ENCODE measurements at regions not wholly inside any gene's neighbourhood (a gene's known extent, or its start where the extent isn't known, plus 50 kb on each side); places are given as distances from the start of the nearest gene placed in this dataset.

DNA sequence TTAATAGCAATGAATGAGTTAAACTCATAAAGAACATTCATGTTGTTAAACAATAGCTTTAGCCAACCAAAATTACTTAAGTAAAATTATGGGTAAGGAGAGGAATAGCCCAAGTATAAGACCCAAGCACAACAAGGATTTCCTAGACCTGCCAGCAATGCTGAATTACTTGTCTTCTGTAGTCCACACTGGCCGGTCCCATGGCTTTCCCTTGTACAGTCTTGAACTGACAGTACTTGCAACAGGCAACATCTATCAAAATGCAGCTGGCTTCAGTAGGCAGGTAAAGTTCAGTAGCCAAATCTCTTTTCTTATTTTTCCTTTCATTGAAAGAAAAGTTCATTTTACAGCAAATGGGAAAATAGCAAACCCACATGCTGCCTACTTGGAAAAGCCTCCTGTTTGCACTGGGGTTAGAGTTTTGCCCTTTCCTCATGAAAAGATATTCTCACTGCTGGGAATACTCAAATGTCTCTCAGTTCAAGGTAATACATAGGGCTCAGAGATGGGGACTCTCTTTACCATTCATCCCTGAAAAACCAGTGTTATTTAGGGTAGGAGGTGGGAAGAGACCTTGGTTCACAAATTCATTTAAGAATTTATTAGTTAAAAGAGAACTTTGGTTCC, 222.8 kb downstream of the TTLL7 start:
- no peak overlapping the region for H3K27ac ChIP-seq (ENCODE audit: low read depth, low read length)
- no peaks in the 10 kb centered on the region for H3K27me3 ChIP-seq (ENCODE audit: control insufficient read depth in 3 of 3, insufficient read depth in 3 of 3, low read length in 3 of 3)

DNA sequence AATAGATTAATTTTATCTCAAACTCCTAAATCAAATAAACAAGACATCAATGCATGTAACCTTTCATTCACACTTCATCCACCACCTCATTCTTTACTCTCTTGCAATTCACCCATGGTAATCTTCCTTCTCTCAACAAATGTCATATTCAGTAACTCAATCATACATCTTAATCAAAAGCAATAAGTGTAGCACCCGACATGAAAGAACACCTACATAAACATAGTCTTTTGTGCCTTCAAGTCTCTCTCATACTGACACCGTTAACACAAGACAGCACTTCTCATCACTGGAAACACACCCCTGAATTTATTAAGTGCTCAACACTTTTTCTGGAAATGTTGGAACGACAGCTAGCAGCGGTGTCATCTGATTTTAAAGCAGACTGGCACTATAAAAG, 225.9 kb downstream of the TTLL7 start:
- Histone ChIP-seq H3K27me3 (ENCODE audit: control insufficient read depth in 3 of 3, insufficient read depth in 3 of 3, low read length in 3 of 3) (no peaks in the 10 kb centered on the region), H3K4me1 (ENCODE audit: control insufficient read depth in 3 of 3, insufficient read depth in 3 of 3, low read length in 3 of 3) (peaks cover 0 to 3% (median 0%) of the 10 kb centered on the region in 3 donors), H3K9ac (ENCODE audit: low read depth in 1 of 3, low read length in 3 of 3) (no peak overlapping the region), H3K27ac (ENCODE audit: low read depth, low read length) (no peak overlapping the region), H3K36me3 (ENCODE audit: control insufficient read depth in 3 of 3, insufficient read depth in 3 of 3, low read length in 3 of 3) (no peaks in the 10 kb centered on the region), H3K4me3 (ENCODE audit: low read length in 3 of 3) (no peak overlapping the region), H3K9me3 (ENCODE audit: control insufficient read depth in 3 of 3, low read length in 3 of 3) (no peaks in the 10 kb centered on the region)

More for the DNA sequence above, 222.8 kb downstream of the TTLL7 start:
- H3K4me3 ChIP-seq (ENCODE audit: low read length in 3 of 3): no peak overlapping the region
- H3K9me3 ChIP-seq (ENCODE audit: control insufficient read depth in 3 of 3, low read length in 3 of 3): no peaks in the 10 kb centered on the region
- H3K36me3 ChIP-seq (ENCODE audit: control insufficient read depth in 3 of 3, insufficient read depth in 3 of 3, low read length in 3 of 3): no peaks in the 10 kb centered on the region
- no peak overlapping the region for H3K9ac ChIP-seq (ENCODE audit: low read depth in 1 of 3, low read length in 3 of 3)
- H3K4me1 ChIP-seq (ENCODE audit: control insufficient read depth in 3 of 3, insufficient read depth in 3 of 3, low read length in 3 of 3): no peaks in the 10 kb centered on the region

DNA sequence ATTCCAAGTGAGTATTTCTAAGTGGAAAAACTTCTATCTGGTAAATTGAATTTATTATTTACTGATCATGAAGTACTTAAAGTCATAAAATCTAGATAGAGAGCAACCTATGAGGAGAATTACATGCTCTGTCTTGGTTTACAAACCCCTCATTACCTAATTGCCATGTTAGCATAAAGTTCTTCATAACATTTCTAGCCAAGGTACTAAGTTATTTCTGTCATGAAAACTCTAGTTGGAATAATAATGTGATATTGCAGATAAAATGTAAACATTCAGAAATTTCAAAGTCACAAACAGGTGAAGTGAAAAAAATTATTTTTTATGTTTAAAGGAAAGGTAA, 228.6 kb downstream of the TTLL7 start:
- no peaks in the 10 kb centered on the region for H3K36me3 ChIP-seq (ENCODE audit: control insufficient read depth in 3 of 3, insufficient read depth in 3 of 3, low read length in 3 of 3)
- no peak overlapping the region for H3K27ac ChIP-seq (ENCODE audit: low read depth, low read length)
- no peak overlapping the region for H3K4me3 ChIP-seq (ENCODE audit: low read length in 3 of 3)
- no peak overlapping the region for H3K9ac ChIP-seq (ENCODE audit: low read depth in 1 of 3, low read length in 3 of 3)
- H3K27me3 ChIP-seq (ENCODE audit: control insufficient read depth in 3 of 3, insufficient read depth in 3 of 3, low read length in 3 of 3): no peaks in the 10 kb centered on the region
- no peaks in the 10 kb centered on the region for H3K9me3 ChIP-seq (ENCODE audit: control insufficient read depth in 3 of 3, low read length in 3 of 3)
- H3K4me1 ChIP-seq (ENCODE audit: control insufficient read depth in 3 of 3, insufficient read depth in 3 of 3, low read length in 3 of 3): peaks cover 0 to 3% (median 0%) of the 10 kb centered on the region in 3 donors

DNA sequence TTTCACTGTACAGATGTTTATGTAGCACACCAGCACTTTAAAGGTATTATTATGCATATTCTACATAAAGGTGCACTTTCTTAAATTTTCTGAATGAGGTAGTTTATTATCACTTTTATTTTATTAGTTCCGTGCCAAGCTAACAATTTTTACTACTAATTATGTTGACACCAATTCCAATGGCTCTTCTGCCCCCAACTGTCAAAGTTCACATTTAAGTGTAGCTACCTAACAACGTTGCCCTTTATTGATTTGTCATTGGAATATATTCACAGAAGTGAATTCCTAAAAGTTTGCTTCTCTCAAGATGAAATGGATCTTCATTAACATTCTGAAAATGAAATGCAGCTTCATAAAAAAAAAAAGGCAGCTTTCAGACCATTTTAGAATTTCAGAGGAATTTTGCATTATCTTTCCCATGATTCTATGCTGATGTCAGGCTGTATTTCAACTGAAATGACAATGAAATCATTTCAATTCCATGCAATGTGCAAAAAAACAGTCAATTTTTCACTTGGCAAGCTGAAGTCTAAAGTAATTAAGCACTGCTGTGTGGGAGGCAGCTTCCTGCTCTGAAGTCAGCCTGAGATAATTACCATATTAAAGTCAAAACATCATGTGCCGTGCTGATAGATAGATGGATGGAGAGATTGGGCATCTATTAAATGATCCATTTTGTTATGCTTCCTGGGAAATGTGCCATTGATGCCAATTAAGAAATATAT, 229.2 kb downstream of the TTLL7 start:
- Histone ChIP-seq H3K9ac (ENCODE audit: low read depth in 1 of 3, low read length in 3 of 3) (no peak overlapping the region), H3K27ac (ENCODE audit: low read depth, low read length) (no peak overlapping the region), H3K4me1 (ENCODE audit: control insufficient read depth in 3 of 3, insufficient read depth in 3 of 3, low read length in 3 of 3) (peaks cover 0 to 3% (median 0%) of the 10 kb centered on the region in 3 donors), H3K36me3 (ENCODE audit: control insufficient read depth in 3 of 3, insufficient read depth in 3 of 3, low read length in 3 of 3) (no peaks in the 10 kb centered on the region), H3K9me3 (ENCODE audit: control insufficient read depth in 3 of 3, low read length in 3 of 3) (no peaks in the 10 kb centered on the region), H3K4me3 (ENCODE audit: low read length in 3 of 3) (no peak overlapping the region), H3K27me3 (ENCODE audit: control insufficient read depth in 3 of 3, insufficient read depth in 3 of 3, low read length in 3 of 3) (no peaks in the 10 kb centered on the region)

DNA sequence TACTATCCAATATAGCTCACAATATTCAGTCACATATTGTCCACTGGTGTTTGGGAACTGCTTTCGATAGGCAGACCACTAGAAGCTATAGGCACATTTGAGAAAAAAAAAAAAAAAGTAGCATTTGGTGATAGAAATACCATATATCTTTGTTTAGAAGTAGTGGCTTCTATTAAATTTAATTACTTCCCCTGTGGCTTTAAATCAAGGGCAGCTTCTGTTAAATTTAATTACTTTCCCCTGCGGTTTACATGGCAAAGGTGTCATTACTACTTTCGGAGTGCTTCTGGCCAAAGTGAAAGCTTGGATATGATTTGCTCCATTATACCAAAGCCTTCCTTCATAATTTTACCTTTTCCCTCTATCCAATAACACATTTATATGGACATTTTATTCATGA, 229.9 kb downstream of the TTLL7 start:
- H3K4me3 ChIP-seq (ENCODE audit: low read length in 3 of 3): no peak overlapping the region
- no peaks in the 10 kb centered on the region for H3K36me3 ChIP-seq (ENCODE audit: control insufficient read depth in 3 of 3, insufficient read depth in 3 of 3, low read length in 3 of 3)
- no peak overlapping the region for H3K9ac ChIP-seq (ENCODE audit: low read depth in 1 of 3, low read length in 3 of 3)
- no peak overlapping the region for H3K27ac ChIP-seq (ENCODE audit: low read depth, low read length)
- H3K9me3 ChIP-seq (ENCODE audit: control insufficient read depth in 3 of 3, low read length in 3 of 3): no peaks in the 10 kb centered on the region
- no peaks in the 10 kb centered on the region for H3K27me3 ChIP-seq (ENCODE audit: control insufficient read depth in 3 of 3, insufficient read depth in 3 of 3, low read length in 3 of 3)
- peaks cover 0 to 3% (median 0%) of the 10 kb centered on the region in 3 donors for H3K4me1 ChIP-seq (ENCODE audit: control insufficient read depth in 3 of 3, insufficient read depth in 3 of 3, low read length in 3 of 3)

DNA sequence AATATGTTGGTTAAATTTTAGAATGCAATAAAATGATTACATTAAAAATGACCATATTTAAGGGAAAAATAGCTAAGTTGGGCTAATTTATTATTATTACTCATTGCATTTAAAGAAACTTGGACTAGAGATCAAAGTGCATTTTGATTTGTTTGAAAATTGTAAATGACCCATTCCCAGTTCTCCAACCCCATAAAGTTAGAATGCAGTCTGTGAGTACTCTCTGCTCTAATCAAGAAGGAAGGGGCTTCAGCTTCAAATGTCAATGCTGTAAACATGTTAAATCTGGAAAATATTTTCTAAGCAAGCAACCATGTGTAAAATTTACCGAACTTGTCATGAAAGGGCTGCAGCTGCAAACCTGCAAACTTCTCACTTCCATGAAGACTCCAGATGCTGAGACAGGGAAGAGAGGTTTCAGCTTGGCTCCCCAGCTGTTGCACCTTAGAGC, 232.7 kb downstream of the TTLL7 start:
- Histone ChIP-seq H3K9me3 (ENCODE audit: control insufficient read depth in 3 of 3, low read length in 3 of 3) (no peaks in the 10 kb centered on the region), H3K9ac (ENCODE audit: low read depth in 1 of 3, low read length in 3 of 3) (no peak overlapping the region), H3K36me3 (ENCODE audit: control insufficient read depth in 3 of 3, insufficient read depth in 3 of 3, low read length in 3 of 3) (no peaks in the 10 kb centered on the region), H3K27ac (ENCODE audit: low read depth, low read length) (no peak overlapping the region), H3K4me3 (ENCODE audit: low read length in 3 of 3) (no peak overlapping the region), H3K27me3 (ENCODE audit: control insufficient read depth in 3 of 3, insufficient read depth in 3 of 3, low read length in 3 of 3) (no peaks in the 10 kb centered on the region), H3K4me1 (ENCODE audit: control insufficient read depth in 3 of 3, insufficient read depth in 3 of 3, low read length in 3 of 3) (peaks cover 0 to 7% (median 0%) of the 10 kb centered on the region in 3 donors)

DNA sequence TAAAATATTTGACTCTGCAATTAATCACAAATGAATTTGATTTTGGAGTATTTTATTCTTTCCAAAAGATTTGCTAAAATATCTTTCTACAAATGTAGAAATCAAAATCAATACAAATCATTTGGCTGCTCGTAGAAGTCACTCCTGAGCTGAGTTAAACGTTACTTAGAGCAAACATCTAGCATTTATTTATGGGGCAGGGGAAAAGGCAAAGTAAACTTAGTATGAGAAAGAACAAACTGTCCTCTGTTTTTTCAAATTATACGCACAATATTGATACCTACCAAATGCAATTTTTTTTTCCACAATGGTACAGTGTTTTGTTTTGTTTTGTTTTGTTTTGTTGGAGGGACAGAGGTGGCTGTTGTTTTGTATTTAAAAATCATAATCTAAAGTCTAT, 233.8 kb downstream of the TTLL7 start:
- peaks cover 0 to 7% (median 0%) of the 10 kb centered on the region in 3 donors for H3K4me1 ChIP-seq (ENCODE audit: control insufficient read depth in 3 of 3, insufficient read depth in 3 of 3, low read length in 3 of 3)
- no peak overlapping the region for H3K9ac ChIP-seq (ENCODE audit: low read depth in 1 of 3, low read length in 3 of 3)
- no peaks in the 10 kb centered on the region for H3K9me3 ChIP-seq (ENCODE audit: control insufficient read depth in 3 of 3, low read length in 3 of 3)
- no peaks in the 10 kb centered on the region for H3K36me3 ChIP-seq (ENCODE audit: control insufficient read depth in 3 of 3, insufficient read depth in 3 of 3, low read length in 3 of 3)
- H3K4me3 ChIP-seq (ENCODE audit: low read length in 3 of 3): no peak overlapping the region
- H3K27ac ChIP-seq (ENCODE audit: low read depth, low read length): no peak overlapping the region
- H3K27me3 ChIP-seq (ENCODE audit: control insufficient read depth in 3 of 3, insufficient read depth in 3 of 3, low read length in 3 of 3): no peaks in the 10 kb centered on the region

DNA sequence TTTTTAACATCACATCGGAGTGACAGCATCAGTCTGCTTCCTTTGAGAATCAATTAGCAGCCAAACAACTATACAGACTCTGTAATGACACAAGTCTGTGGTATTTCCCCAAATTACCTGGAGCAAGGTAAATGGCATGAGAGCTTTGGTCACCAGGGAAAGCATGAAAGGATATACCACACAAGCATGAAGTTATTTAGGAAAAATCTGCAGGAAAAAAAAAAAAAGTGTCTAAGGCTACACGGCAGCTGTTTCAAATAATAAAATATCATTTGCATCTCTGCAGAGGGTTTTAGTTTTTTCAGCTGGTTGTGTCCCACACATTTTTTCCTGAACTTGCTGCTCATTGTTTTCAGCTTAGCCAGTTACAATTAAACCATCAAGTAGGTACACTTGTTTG, 234.7 kb downstream of the TTLL7 start:
- no peaks in the 10 kb centered on the region for H3K36me3 ChIP-seq (ENCODE audit: control insufficient read depth in 3 of 3, insufficient read depth in 3 of 3, low read length in 3 of 3)
- H3K27ac ChIP-seq (ENCODE audit: low read depth, low read length): no peak overlapping the region
- peaks cover 0 to 4% (median 0%) of the 10 kb centered on the region in 3 donors for H3K4me1 ChIP-seq (ENCODE audit: control insufficient read depth in 3 of 3, insufficient read depth in 3 of 3, low read length in 3 of 3)
- no peaks in the 10 kb centered on the region for H3K27me3 ChIP-seq (ENCODE audit: control insufficient read depth in 3 of 3, insufficient read depth in 3 of 3, low read length in 3 of 3)
- no peak overlapping the region for H3K4me3 ChIP-seq (ENCODE audit: low read length in 3 of 3)
- H3K9ac ChIP-seq (ENCODE audit: low read depth in 1 of 3, low read length in 3 of 3): no peak overlapping the region
- no peaks in the 10 kb centered on the region for H3K9me3 ChIP-seq (ENCODE audit: control insufficient read depth in 3 of 3, low read length in 3 of 3)

DNA sequence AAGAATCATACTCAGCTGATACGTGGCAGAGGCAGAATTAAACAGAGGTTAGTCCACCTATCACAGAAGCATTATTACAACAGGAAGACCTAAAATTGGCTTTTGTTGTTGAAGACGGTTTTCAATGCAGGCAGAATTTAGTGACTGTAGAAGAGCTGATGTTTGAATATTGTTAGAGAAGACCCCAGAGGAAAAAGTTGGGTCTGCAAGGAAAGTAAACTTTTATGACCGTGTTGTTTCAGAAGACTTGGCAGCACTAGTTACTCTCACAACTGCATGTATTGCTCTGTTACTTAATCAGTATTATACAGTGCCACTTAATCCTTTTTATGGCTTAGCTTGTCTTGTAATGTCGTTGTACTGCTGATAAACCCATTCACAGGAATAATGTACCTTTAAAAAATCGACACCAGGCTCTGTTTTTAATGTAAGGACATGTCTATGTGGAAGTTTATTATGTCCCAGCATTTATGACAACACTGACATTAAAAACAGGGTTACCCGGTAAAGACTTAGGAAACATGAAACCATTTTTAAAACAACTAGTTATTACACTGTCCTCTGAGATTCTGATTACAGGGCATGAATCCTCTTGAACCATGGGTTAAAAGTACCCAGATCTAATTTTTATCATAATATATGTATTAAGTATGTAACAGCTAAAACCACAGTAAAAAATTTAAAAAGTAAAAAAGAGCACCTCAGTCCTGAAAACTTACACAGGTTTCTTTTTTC, 235.4 kb downstream of the TTLL7 start:
- Histone ChIP-seq H3K27me3 (ENCODE audit: control insufficient read depth in 3 of 3, insufficient read depth in 3 of 3, low read length in 3 of 3) (no peaks in the 10 kb centered on the region), H3K9ac (ENCODE audit: low read depth in 1 of 3, low read length in 3 of 3) (no peak overlapping the region), H3K9me3 (ENCODE audit: control insufficient read depth in 3 of 3, low read length in 3 of 3) (no peaks in the 10 kb centered on the region), H3K27ac (ENCODE audit: low read depth, low read length) (no peak overlapping the region), H3K4me1 (ENCODE audit: control insufficient read depth in 3 of 3, insufficient read depth in 3 of 3, low read length in 3 of 3) (peaks cover 0 to 4% (median 0%) of the 10 kb centered on the region in 3 donors), H3K4me3 (ENCODE audit: low read length in 3 of 3) (no peak overlapping the region), H3K36me3 (ENCODE audit: control insufficient read depth in 3 of 3, insufficient read depth in 3 of 3, low read length in 3 of 3) (no peaks in the 10 kb centered on the region)

DNA sequence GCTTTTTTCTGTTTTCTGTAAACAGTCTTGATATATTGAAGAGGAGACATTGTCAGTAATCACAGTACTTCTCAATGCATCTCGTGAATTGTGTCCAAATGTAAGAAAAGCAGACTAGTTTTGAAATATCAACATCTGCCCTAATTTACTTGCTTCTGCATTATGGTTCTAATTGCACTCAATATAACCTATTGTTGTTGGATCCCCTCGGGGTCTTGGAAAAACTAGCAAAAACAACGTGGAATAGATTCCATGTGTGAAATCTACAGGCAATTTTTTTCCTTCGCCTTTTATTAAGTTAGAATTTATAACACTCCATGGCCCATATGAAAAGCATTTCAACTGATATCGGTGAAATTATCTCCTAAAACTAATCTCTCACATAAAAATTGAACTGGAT, 236.5 kb downstream of the TTLL7 start:
- Histone ChIP-seq H3K36me3 (ENCODE audit: control insufficient read depth in 3 of 3, insufficient read depth in 3 of 3, low read length in 3 of 3) (no peaks in the 10 kb centered on the region), H3K4me1 (ENCODE audit: control insufficient read depth in 3 of 3, insufficient read depth in 3 of 3, low read length in 3 of 3) (peaks cover 0 to 4% (median 0%) of the 10 kb centered on the region in 3 donors), H3K9ac (ENCODE audit: low read depth in 1 of 3, low read length in 3 of 3) (no peak overlapping the region), H3K9me3 (ENCODE audit: control insufficient read depth in 3 of 3, low read length in 3 of 3) (no peaks in the 10 kb centered on the region), H3K4me3 (ENCODE audit: low read length in 3 of 3) (no peak overlapping the region), H3K27ac (ENCODE audit: low read depth, low read length) (no peak overlapping the region), H3K27me3 (ENCODE audit: control insufficient read depth in 3 of 3, insufficient read depth in 3 of 3, low read length in 3 of 3) (no peaks in the 10 kb centered on the region)

All from skeletal muscle tissue (tissue), 3 donors.